ENCODE measurements at regions not wholly inside any gene's neighbourhood (a gene's known extent, or its start where the extent isn't known, plus 50 kb on each side); places are given as distances from the start of the nearest gene placed in this dataset.

- Histone ChIP-seq H3K4me2 (ENCODE audit: low read length) (no peak overlapping the region), H3K27ac (ENCODE audit: low read depth, low read length) (no peak overlapping the region), H4K20me1 (ENCODE audit: control insufficient read depth, insufficient read depth, low read depth, low read length) (no peaks in the 10 kb centered on the region), H3F3A (ENCODE audit: control insufficient read depth, insufficient read depth) (no peaks in the 10 kb centered on the region), H3K36me3 (ENCODE audit: control insufficient read depth, low read length) (no peaks in the 10 kb centered on the region), H3K79me2 (ENCODE audit: control insufficient read depth, low read length) (no peaks in the 10 kb centered on the region), H3K9me3 (ENCODE audit: control insufficient read depth, insufficient read depth, low read length) (no peaks in the 10 kb centered on the region), H3K27me3 (ENCODE audit: control insufficient read depth, low read length) (peaks cover 15% of the 10 kb centered on the region), H3K9me2 (replicated peaks; ENCODE audit: control insufficient read depth, low read length) (no peaks in the 10 kb centered on the region), H3K4me3 (ENCODE audit: low read length) (no peak overlapping the region), H3K4me1 (ENCODE audit: control insufficient read depth, low read length) (no peaks in the 10 kb centered on the region)
- TF ChIP-seq EZH2phosphoT487 (IDR thresholded peaks at IDR 0.05; ENCODE audit: borderline replicate concordance, low read length) = no peak
- no peak for TF ChIP-seq CTCF (IDR thresholded peaks at IDR 0.05; ENCODE audit: low read depth, low read length, poor library complexity, severe bottlenecking)
Observed at GRCh38 chr20:24890286-24890685, 58.8 kb upstream of the CST7 start.

GRCh38 chr20:24891546-24892393, 57.3 kb upstream of the CST7 start:
- TF ChIP-seq CTCF (IDR thresholded peaks at IDR 0.05; ENCODE audit: low read depth, low read length, poor library complexity, severe bottlenecking) = no peak
- no peak for TF ChIP-seq EZH2phosphoT487 (IDR thresholded peaks at IDR 0.05; ENCODE audit: borderline replicate concordance, low read length)
- Histone ChIP-seq H3K9me3 (ENCODE audit: control insufficient read depth, insufficient read depth, low read length) (no peaks in the 10 kb centered on the region), H3K9me2 (replicated peaks; ENCODE audit: control insufficient read depth, low read length) (no peaks in the 10 kb centered on the region), H3K27me3 (ENCODE audit: control insufficient read depth, low read length) (peaks cover 7% of the 10 kb centered on the region), H3K79me2 (ENCODE audit: control insufficient read depth, low read length) (no peaks in the 10 kb centered on the region), H3F3A (ENCODE audit: control insufficient read depth, insufficient read depth) (no peaks in the 10 kb centered on the region), H3K4me3 (ENCODE audit: low read length) (no peak overlapping the region), H3K4me1 (ENCODE audit: control insufficient read depth, low read length) (no peaks in the 10 kb centered on the region), H3K4me2 (ENCODE audit: low read length) (no peak overlapping the region), H3K36me3 (ENCODE audit: control insufficient read depth, low read length) (no peaks in the 10 kb centered on the region), H4K20me1 (ENCODE audit: control insufficient read depth, insufficient read depth, low read depth, low read length) (no peaks in the 10 kb centered on the region), H3K27ac (ENCODE audit: low read depth, low read length) (no peak overlapping the region)

- H3F3A ChIP-seq (ENCODE audit: control insufficient read depth, insufficient read depth) = no peaks in the 10 kb centered on the region
- no peaks in the 10 kb centered on the region for H3K9me2 ChIP-seq (replicated peaks; ENCODE audit: control insufficient read depth, low read length)
- no peaks in the 10 kb centered on the region for H3K79me2 ChIP-seq (ENCODE audit: control insufficient read depth, low read length)
- no peaks in the 10 kb centered on the region for H4K20me1 ChIP-seq (ENCODE audit: control insufficient read depth, insufficient read depth, low read depth, low read length)
- H3K27ac ChIP-seq (ENCODE audit: low read depth, low read length) = no peak overlapping the region
- no peak overlapping the region for H3K4me3 ChIP-seq (ENCODE audit: low read length)
- no peaks in the 10 kb centered on the region for H3K9me3 ChIP-seq (ENCODE audit: control insufficient read depth, insufficient read depth, low read length)
- no peak overlapping the region for H3K4me2 ChIP-seq (ENCODE audit: low read length)
- H3K27me3 ChIP-seq (ENCODE audit: control insufficient read depth, low read length) = peaks cover 5% of the 10 kb centered on the region
- no peaks in the 10 kb centered on the region for H3K4me1 ChIP-seq (ENCODE audit: control insufficient read depth, low read length)
- no peaks in the 10 kb centered on the region for H3K36me3 ChIP-seq (ENCODE audit: control insufficient read depth, low read length)
- TF ChIP-seq EZH2phosphoT487 (IDR thresholded peaks at IDR 0.05; ENCODE audit: borderline replicate concordance, low read length) = no peak
Observed at GRCh38 chr20:24892522-24892921, 56.5 kb upstream of the CST7 start.

GRCh38 chr20:24892931-24893330, 56.1 kb upstream of the CST7 start:
- TF ChIP-seq EZH2phosphoT487 (IDR thresholded peaks at IDR 0.05; ENCODE audit: borderline replicate concordance, low read length) (no peak), CTCF (IDR thresholded peaks at IDR 0.05; ENCODE audit: low read depth, low read length, poor library complexity, severe bottlenecking) (no peak)

More at GRCh38 chr20:24892931-24893330, 56.1 kb upstream of the CST7 start:
- no peaks in the 10 kb centered on the region for H3K9me3 ChIP-seq (ENCODE audit: control insufficient read depth, insufficient read depth, low read length)
- no peaks in the 10 kb centered on the region for H3K4me1 ChIP-seq (ENCODE audit: control insufficient read depth, low read length)
- H3K9me2 ChIP-seq (replicated peaks; ENCODE audit: control insufficient read depth, low read length) = no peaks in the 10 kb centered on the region
- H3K27ac ChIP-seq (ENCODE audit: low read depth, low read length) = no peak overlapping the region
- no peak overlapping the region for H3K4me3 ChIP-seq (ENCODE audit: low read length)
- H3K4me2 ChIP-seq (ENCODE audit: low read length) = no peak overlapping the region
- H3F3A ChIP-seq (ENCODE audit: control insufficient read depth, insufficient read depth) = no peaks in the 10 kb centered on the region
- peaks cover 2% of the 10 kb centered on the region; the same call in 1 of the 2 replicates for H3K27me3 ChIP-seq (ENCODE audit: control insufficient read depth, low read length)
- no peaks in the 10 kb centered on the region for H3K79me2 ChIP-seq (ENCODE audit: control insufficient read depth, low read length)
- H4K20me1 ChIP-seq (ENCODE audit: control insufficient read depth, insufficient read depth, low read depth, low read length) = no peaks in the 10 kb centered on the region
- no peaks in the 10 kb centered on the region for H3K36me3 ChIP-seq (ENCODE audit: control insufficient read depth, low read length)

All from DOHH2 (cell line).